ENCODE measurements at regions not wholly inside any gene's neighbourhood (a gene's known extent, or its start where the extent isn't known, plus 50 kb on each side); places are given as distances from the start of the nearest gene placed in this dataset.
A peak's percentile ranks its signal among the peaks of the same experiment; 100 is the strongest.

- ATAC-seq: no peak
- Mint-ChIP-seq H3K27ac (no peak overlapping the region), H3K4me3 (no peak overlapping the region), H3K4me1 (no peaks in the 10 kb centered on the region), H3K27me3 (peaks cover 88% of the 10 kb centered on the region), H3K9me3 (no peaks in the 10 kb centered on the region)
- no peak for DNase-seq
These were observed 79.4 kb upstream of the UNC5A start for GRCh38 chr5:176730815-176731475.

- no peak overlapping the region for H3K27ac Mint-ChIP-seq
- no peak overlapping the region for H3K4me3 Mint-ChIP-seq
- no peaks in the 10 kb centered on the region for H3K9me3 Mint-ChIP-seq
- peaks cover 88% of the 10 kb centered on the region for H3K27me3 Mint-ChIP-seq
- ATAC-seq (no peak), DNase-seq (no peak)
- no peaks in the 10 kb centered on the region for H3K4me1 Mint-ChIP-seq
These were observed 78.7 kb upstream of the UNC5A start for GRCh38 chr5:176731506-176732160.

DNA sequence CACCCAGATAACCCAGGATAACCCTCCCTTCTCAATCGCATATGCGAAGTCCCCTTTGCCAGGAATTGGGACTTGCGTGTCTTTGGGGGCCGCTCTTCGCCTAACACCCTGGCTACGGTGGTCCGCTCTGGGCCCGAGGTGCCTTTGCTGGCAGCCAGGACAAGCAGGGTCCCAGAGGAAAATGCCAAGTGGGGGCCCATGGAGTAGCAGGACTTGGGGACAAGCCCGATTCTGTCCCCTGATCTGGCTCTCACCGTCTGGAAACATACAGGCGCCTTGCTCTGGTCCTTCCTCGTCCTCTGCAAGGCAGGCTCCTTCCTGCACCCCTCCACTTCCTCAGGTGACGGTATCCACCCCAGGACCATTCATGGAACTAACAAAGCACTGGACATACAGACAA is 78.1 kb upstream of the UNC5A start:
- peaks cover 88% of the 10 kb centered on the region for H3K27me3 Mint-ChIP-seq
- no peaks in the 10 kb centered on the region for H3K9me3 Mint-ChIP-seq
- peak overlapping the region in 1 of 2 donors; percentile 50 for H3K27ac Mint-ChIP-seq
- no peaks in the 10 kb centered on the region for H3K4me1 Mint-ChIP-seq
- DNase-seq (no peak), ATAC-seq (no peak)
- no peak overlapping the region for H3K4me3 Mint-ChIP-seq

- Mint-ChIP-seq H3K4me1 (no peaks in the 10 kb centered on the region), H3K27ac (no peak overlapping the region), H3K4me3 (no peak overlapping the region), H3K27me3 (peaks cover 86% of the 10 kb centered on the region), H3K9me3 (no peaks in the 10 kb centered on the region)
- no peak for DNase-seq
- no peak for ATAC-seq
These were observed 77.5 kb upstream of the UNC5A start for GRCh38 chr5:176732736-176733405.

DNA sequence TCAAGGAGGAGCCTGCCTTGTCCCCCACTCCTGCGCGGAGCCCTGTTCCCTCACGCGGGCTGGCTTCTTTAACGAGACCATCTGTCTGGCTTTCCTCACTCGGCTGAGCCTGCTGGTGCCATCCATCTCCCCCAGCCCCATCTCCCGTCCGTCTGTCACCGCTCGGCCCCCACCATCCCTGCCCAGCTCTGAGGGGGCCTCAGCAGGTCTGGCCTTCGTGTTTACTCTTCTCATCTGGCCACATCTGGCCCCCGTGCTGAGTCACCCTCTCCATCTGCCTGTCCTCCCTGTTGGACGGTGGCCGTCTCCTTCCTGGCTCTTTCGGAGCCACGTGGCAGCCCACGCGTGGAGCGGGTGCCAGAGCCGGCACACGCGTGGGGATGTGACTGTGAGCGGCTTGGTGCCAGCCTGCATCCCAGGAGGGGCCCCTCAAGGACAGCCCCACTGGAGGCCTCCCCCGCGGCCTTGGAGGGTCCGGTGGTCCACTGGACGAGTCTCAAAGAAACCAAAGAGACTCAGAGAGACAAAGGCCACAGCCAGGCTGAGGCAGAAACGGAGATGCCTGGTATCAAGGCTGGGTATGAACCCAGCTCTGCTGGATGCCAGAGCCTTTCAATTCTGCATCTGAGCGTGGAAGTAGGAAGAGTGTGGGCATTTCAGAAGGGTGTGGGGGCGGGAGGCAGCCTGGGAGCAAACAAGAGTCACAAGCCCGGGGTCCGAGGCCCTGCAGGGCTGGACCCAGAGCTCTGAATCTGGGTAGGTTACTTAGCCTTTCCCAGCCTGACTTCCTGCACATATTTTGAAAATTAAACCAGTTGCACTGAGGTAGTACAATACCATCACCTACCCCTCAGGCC is 76.7 kb upstream of the UNC5A start:
- Mint-ChIP-seq H3K27me3 (peaks cover 86% of the 10 kb centered on the region), H3K4me1 (no peaks in the 10 kb centered on the region), H3K9me3 (no peaks in the 10 kb centered on the region), H3K4me3 (no peak overlapping the region), H3K27ac (no peak overlapping the region)
- DNase-seq: no peak
- no peak for ATAC-seq

- no peak for DNase-seq
- Mint-ChIP-seq H3K9me3 (no peaks in the 10 kb centered on the region), H3K4me3 (no peak overlapping the region), H3K4me1 (peaks cover 7% of the 10 kb centered on the region), H3K27me3 (peaks cover 86% of the 10 kb centered on the region), H3K27ac (no peak overlapping the region)
- no peak for ATAC-seq
These were observed 75.5 kb upstream of the UNC5A start for GRCh38 chr5:176734756-176735342.

DNA sequence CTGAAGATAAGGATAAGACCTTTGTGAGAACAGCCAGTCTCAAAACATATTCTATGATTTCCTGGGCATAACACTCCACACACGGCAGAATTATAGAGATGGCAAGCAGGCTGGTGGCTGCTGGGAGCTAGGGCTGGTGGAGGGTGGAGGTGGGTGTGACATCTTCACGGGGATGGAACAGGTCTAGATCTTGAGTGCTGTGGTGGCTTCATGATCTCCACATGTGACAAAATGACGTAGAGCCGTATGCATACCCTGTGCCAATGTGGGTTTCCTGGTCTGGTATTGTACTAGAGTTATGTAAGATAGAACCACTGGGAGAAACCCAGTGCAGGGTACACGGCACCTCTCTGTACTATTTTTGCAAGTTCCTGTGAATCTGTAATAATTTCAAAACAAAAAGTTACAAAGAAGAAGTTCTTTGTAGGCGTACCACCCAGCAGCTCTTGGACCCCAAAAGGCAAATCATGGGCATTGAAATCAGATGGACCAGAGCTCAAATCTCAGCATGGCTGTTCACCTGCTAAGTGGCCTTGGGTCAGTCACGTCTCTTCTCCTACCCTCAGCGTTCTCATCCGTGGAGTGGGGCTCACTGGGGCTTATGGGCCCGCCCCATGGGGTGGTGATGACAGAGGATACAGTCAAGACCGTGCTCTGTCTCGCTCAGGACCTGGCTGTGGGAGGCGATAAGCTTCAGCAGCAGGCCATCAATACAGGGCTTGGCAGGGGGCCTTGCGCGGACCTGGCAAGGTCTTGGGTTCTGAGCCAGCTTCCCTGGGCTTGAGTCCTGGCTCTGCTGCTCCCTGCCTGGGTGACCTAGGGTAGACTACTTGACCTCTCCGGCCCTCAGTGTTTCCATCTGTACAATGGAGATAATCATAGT is 74.7 kb upstream of the UNC5A start:
- no peak for ATAC-seq
- H3K4me3 Mint-ChIP-seq: no peak overlapping the region
- H3K27ac Mint-ChIP-seq: no peak overlapping the region
- H3K27me3 Mint-ChIP-seq: peaks cover 87% of the 10 kb centered on the region
- peaks cover 8% of the 10 kb centered on the region for H3K4me1 Mint-ChIP-seq
- H3K9me3 Mint-ChIP-seq: no peaks in the 10 kb centered on the region
- DNase-seq: no peak

- DNase-seq (no peak), ATAC-seq (no peak)
- H3K27ac Mint-ChIP-seq: no peak overlapping the region
- no peak overlapping the region for H3K4me3 Mint-ChIP-seq
- peaks cover 95% of the 10 kb centered on the region for H3K27me3 Mint-ChIP-seq
- no peaks in the 10 kb centered on the region for H3K9me3 Mint-ChIP-seq
- peaks cover 8% of the 10 kb centered on the region for H3K4me1 Mint-ChIP-seq
These were observed 73.9 kb upstream of the UNC5A start for GRCh38 chr5:176736301-176736930.

GRCh38 chr5:176736931-176737745 is 73.2 kb upstream of the UNC5A start:
- no peak overlapping the region for H3K4me3 Mint-ChIP-seq
- peaks cover 97% of the 10 kb centered on the region for H3K27me3 Mint-ChIP-seq
- no peaks in the 10 kb centered on the region for H3K9me3 Mint-ChIP-seq
- no peak overlapping the region for H3K27ac Mint-ChIP-seq
- H3K4me1 Mint-ChIP-seq: peaks cover 14% of the 10 kb centered on the region
- ATAC-seq: no peak
- DNase-seq: no peak

GRCh38 chr5:176737746-176738636 is 72.4 kb upstream of the UNC5A start:
- Mint-ChIP-seq H3K9me3 (no peaks in the 10 kb centered on the region), H3K4me1 (peaks cover 14% of the 10 kb centered on the region), H3K4me3 (no peak overlapping the region), H3K27me3 (peaks cover 97% of the 10 kb centered on the region), H3K27ac (no peak overlapping the region)
- DNase-seq: peak in 1 of 2 donors; percentile 4
- no peak for ATAC-seq

DNA sequence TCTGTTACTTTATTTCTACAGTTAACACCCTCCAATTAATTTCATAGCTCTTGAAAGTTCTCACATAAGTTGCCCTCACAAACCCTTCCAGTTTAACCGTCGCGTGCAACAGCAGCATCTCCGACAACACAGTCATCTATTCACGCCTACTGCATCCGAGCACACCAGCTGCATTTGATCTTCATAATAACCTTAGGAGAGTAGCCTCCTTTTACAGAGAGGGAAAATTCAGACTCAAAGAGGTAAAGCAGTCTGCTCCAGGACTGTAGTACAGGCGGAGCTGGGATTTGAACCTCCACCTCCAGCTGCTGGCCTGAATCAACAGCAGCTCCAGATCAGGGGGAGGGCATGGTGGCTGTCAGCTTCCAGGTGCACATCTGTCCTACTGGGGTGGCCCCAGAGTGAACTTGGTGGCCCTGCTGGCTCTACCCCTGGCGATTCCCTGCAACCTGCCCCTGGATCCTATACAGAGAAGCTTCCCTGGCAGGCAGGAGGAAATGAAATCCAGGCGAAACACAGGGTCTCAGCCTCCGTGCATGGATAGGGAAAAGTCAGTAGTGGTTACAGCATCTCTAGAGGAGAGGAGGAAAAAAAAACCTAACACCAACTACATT is 71.6 kb upstream of the UNC5A start:
- peak in 1 of 2 donors; percentile 7 for DNase-seq
- peaks cover 97% of the 10 kb centered on the region for H3K27me3 Mint-ChIP-seq
- H3K27ac Mint-ChIP-seq: no peak overlapping the region

DNA sequence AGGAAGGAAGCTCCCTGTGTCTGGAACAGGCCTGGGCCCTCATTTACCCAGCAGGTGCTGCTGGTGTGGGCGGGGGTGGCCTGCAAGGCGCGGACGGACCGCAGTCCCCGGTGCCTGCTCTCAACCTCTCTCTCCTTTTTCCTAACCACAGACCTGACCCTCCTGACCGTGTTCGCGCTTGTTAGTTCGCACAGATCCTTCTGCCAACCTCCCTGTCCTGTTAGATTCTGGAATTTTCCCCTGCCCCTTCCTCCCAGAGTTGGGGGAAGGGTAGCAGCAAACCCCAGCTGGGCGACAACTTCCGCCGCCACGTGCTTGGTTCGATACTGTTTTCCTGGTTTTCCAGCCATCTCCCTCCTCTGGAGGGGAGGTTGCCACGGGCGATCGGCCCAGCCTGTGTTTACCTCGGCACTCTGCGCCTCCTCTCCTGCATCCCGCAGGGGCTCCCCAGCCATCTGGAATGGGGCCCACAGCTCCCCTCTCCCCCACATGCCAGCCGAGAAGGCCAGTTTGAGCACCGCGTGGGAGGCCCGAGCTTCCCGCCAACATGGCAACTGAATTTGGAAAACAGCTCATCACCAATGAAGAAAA is 70.8 kb upstream of the UNC5A start:
- DNase-seq (peak in 1 of 2 donors; percentile 6), ATAC-seq (no peak)
- Mint-ChIP-seq H3K9me3 (no peaks in the 10 kb centered on the region), H3K4me3 (no peak overlapping the region), H3K27me3 (peaks cover 98% of the 10 kb centered on the region), H3K27ac (peak overlapping the region in 1 of 2 donors; percentile 19), H3K4me1 (peaks cover 25% of the 10 kb centered on the region)

More for the DNA sequence above, 71.6 kb upstream of the UNC5A start:
- Mint-ChIP-seq H3K9me3 (no peaks in the 10 kb centered on the region), H3K4me1 (peaks cover 17% of the 10 kb centered on the region), H3K4me3 (no peak overlapping the region)
- ATAC-seq: no peak

All from stimulated activated naive CD8-positive, alpha-beta T cell treated with anti-CD3 and anti-CD28 coated beads, Interleukin-15, amount 100 ng/mL, for 72 hours (primary cell).